ENCODE measurements at regions not wholly inside any gene's neighbourhood (a gene's known extent, or its start where the extent isn't known, plus 50 kb on each side); places are given as distances from the start of the nearest gene placed in this dataset.

DNA sequence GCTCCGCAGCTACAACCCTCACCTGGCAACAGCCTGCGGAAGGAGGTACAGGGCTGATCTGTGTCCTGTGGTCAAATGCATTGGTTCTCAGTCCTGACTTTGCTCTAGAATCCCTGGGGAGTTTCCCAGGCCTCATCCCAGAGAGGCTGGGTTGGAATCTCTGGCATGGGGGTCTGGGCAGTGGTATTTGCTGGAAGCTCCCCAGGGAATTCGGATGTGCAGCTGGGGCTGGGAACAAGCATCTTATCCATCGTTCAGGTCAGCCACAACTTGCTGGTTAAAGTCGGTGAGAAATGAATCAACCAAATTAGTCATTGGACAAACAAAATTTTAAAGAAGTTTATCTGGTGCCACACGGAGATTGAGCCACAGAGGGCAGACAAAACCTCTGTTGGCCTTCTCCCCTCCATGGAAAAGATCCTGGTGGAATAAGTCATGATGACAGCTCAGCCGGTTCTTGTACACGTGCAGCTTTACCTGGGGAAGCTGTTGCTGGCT, 231.2 kb downstream of the FOXL1 start:
- FAIRE-seq = no peak

- FAIRE-seq = no peak
Measured at GRCh38 chr16:86810062-86810461, 231.7 kb downstream of the FOXL1 start.

DNA sequence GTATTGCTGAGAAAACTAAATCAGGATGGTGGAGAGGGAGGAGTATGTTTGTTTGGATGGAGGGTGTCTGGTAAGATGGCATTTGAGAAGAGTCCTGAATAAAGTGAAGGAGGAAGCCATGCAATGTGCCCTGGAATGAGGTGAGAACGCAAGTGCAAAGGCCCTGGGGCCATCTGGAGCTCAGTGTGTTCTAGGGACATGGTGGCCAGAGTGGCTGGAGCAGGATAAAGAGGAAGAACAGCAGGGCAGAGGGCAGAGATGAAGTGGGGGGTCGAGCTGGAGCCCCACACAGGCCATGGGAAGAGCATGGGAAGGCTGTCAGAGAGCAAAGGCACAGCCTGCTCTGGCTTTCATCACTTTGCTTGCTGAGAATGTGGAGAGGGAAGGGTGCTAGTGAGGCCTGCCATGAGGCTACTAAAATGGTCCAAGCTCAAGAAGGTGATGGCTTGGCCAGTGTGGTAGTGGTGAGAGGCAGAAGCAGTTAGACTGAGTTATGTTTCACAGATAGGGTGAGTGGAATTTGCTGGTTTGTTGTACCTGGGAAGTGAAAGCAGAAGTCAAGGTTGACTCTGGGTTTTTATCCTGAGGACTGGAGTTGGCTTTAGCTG, 234.1 kb downstream of the FOXL1 start:
- FAIRE-seq = no peak

GRCh38 chr16:86814256-86814655, 235.9 kb downstream of the FOXL1 start:
- FAIRE-seq = no peak

- no peak for FAIRE-seq
Measured at GRCh38 chr16:86816930-86817625, 238.7 kb downstream of the FOXL1 start.

DNA sequence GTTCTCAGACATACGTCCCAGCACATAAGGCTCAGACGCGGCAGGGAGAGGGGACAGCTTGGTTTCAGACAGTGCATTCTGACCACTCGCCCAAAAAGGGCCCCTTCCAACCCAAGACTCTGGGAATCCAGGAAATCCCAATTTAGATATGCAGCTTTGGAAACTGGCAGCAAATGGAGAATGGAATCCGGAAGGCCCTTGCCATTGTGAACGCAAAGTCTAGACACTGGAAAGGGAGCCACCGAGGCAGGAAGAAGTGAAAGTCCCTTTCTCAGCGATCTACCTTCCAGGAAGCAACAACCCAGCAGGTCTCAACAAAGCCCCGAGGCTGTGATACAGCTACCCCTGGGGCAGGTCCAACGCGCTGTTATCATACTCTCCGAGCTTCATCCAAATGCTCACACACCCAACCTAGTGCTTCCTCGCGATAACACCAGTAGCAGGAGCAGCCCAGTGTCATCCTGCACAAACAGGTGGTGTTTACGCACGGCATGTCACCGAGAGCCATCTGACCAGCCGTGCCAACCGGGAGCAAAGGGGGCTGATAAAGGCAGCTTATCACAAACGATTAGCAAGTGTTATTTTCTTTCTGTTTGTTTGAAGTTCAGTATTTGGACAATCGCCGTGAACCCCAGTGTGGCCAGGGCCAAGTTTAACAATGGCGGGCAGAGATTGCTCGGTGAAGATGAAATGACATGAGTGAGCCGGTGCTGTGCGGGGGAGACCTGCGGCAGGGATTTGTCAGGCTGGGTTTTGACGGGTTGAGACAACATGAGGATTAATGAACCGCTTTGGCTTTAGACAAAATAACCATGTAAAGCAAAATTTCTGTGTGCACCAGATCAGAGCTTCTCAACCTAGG, 240.6 kb downstream of the FOXL1 start:
- FAIRE-seq = no peak

DNA sequence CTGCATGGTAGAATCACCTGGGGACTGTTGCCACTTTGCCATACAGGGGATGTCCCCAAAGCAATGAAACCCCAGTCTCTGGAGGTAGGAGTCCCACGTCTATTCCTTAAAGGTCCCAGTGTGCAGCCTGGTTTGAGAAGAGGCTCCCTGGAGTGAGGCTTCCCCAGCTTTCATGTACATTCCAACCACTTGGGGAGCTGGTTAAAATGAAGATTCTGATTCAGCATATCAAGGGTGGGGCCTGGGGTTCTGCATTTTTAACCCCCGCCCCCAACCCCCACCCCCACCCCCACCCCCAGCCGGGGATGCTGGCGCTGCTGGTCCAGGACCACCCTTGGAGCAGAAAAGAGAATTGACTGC, 241.2 kb downstream of the FOXL1 start:
- FAIRE-seq = no peak

- FAIRE-seq = no peak
Measured at GRCh38 chr16:86821895-86822294, 243.5 kb downstream of the FOXL1 start.

DNA sequence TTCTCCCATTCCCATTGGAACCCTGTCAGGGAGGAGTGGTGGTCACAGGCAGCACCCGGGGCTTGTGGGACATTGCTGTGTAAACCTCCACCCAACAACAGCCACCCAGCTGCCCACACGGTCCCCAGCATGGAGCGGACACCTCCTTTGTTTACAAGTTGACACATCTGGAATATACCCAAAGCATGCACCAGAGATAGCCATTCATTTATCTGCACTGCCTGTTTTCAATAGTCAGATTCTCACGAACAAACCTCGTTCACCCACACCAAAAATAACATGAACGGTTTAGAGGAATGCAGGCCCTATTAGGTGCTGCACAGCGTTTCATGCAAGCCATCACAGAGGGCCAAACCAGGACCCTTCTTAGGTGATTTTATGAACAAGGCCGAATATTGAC, 244.8 kb downstream of the FOXL1 start:
- FAIRE-seq = no peak

- FAIRE-seq = no peak
Measured at GRCh38 chr16:86823888-86824671, 245.7 kb downstream of the FOXL1 start.

GRCh38 chr16:86824751-86825296, 246.5 kb downstream of the FOXL1 start:
- no peak for FAIRE-seq

GRCh38 chr16:86825631-86826030, 247.3 kb downstream of the FOXL1 start:
- FAIRE-seq = no peak

GRCh38 chr16:86826941-86827340, 248.6 kb downstream of the FOXL1 start:
- FAIRE-seq = no peak

DNA sequence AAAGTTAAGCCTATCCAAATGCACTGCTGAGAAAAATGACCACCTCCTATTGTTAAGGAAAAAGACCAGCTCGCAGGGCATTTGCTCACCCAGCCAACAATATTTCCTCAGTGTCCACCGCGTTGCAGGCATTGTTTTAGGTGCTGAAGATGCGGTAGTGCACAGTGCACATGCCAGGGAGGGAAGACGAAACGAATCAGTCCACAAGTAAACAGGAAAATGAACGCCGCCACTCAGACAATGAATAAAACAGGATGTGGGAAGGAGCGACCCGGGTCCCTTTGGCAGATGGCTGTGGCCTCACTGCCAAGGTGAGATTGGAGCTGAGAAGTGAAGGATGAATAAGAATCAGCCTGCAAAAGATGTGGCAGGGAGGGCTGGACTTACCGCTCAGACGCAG, 249.2 kb downstream of the FOXL1 start:
- no peak for FAIRE-seq

GRCh38 chr16:86828202-86828601, 249.9 kb downstream of the FOXL1 start:
- no peak for FAIRE-seq

DNA sequence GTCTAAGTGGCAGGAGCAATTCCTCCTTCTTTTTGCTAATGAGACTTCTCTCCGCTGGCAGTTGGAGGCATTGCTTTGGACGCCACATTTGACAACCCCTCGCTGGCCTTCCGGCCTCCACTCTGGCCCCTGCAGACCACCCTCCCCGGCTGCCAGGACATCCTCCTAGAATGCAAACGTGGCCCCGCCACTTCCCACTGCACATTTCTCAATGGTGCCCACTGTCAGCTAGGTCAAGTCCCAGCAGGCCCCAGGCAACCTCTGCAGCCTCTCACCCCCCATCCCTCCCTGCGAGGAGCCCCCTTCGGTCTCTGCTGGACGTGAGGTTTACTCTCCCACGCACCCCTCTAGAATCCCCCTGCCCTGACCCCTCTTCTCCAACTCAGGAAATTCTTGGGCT, 250.3 kb downstream of the FOXL1 start:
- no peak for FAIRE-seq

GRCh38 chr16:86831366-86831765, 253.0 kb downstream of the FOXL1 start:
- FAIRE-seq = no peak

DNA sequence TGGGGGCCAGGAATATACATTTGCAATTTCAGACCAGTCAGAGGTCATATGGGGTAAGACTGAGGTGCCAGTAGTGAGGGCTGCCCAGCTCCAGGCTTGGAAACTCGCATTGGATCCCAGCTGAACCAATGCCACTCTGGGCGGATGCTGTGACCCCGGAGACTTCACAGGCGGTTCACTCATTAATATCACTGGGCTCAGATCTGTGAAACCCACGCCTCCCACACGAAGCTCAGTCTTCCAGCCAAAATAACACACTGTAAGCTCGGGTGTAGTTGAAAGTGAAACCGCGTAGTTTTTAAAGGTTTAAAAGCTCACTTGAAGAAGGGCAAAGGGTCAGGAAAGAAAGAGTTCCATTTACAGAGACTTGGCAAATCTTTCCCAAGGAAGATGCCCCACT, 254.8 kb downstream of the FOXL1 start:
- FAIRE-seq = no peak

GRCh38 chr16:86834451-86835035, 256.2 kb downstream of the FOXL1 start:
- FAIRE-seq = no peak

DNA sequence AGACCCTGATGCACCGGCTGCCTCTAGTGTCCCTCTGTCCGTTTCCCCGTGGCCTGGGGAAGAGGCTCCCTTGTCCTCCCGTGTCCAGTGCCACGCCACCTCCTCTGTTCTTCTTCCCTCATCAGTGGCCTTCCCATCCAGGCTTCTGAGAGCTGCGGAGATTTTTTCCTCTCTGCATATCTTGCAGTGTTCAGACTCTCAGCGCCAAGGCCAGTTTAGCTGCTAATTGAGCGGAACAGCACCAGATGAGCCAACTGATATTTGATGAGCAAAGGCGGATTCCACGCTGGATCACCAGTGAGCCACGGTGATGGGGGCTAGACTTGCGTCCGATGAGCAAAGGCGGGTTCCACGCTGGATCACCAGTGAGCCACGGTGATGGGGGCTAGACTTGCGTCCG, 257.6 kb downstream of the FOXL1 start:
- no peak for FAIRE-seq

DNA sequence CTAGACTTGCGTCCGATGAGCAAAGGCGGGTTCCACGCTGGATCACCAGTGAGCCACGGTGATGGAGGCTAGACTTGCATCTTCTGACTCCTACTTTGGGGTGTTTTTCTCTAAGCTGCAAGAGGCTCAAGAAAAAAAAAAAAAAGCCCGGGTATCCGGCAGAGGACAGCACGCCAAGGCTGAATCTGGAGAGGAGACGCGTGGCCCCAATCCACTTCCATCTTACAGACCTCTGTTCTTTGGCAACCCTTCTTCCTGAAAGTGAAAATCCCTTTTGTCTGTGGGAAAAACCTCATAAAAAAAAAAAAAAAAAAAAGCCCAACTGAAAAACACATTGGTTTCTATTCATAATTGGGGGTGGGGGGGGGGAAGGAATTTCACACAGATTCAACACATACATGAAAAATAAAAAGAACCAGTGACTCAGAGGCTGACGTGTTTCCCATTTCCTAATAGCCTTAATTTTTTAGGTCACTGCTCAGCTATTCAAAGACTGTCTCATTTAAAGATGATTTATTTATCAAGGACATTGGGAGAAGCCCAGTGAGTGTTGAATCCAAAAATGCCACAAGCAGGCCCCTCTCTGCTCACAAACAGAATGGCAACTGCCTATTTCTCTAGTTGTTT, 258.3 kb downstream of the FOXL1 start:
- FAIRE-seq = no peak

DNA sequence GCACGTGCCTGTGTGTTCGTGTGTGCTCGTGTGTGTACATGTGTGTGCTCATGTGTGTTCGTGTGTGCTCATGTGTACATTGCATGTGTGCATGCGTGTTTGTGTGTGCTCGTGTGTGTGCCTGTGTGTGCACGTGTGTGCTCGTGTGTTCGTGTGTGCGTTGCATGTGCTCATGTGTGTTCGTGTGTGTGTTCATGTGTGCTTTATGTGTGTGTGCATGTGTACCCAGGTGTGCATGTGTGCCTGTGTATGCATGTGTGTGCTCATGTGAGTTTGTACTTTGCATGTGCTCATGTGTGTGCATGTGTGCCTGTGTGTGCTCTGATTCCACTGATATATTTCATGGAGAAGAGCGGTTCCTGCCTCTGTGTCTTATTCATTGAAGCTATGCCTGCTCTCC, 265.5 kb downstream of the FOXL1 start:
- FAIRE-seq = no peak

All from A204.1 (cell line).